ENCODE measurements at regions not wholly inside any gene's neighbourhood (a gene's known extent, or its start where the extent isn't known, plus 50 kb on each side); places are given as distances from the start of the nearest gene placed in this dataset.
A peak's percentile ranks its signal among the peaks of the same experiment; 100 is the strongest.

DNA sequence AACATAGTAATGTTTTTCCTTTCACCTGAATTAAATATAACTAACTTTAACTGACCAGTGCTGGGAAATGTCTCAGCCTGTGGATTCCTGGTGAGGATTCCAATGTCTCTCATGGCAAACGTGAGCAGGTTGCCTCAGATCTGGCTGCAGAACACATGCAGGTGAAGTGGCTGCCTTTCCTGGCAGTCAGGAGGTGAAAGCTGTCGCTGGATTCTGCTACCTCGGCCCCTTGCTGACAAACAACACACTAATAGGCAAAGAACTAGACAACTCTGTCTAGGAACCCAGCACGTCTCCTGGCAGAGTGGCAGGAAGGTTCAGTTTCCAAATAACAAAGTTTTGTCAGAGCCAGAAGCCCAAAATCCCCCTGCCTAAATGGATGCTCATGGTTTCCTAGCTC is 400.8 kb upstream of the PPP2R3A start:
- no peak overlapping the region for H3K4me3 ChIP-seq
- WGBS, 2 donors = 67 to 75% methylated on average over 3 to 4 of the region's 4 CpGs
- H3K4me1 ChIP-seq = no peaks in the 10 kb centered on the region
- ATAC-seq (ENCODE audit: low FRiP score in 2 of 2) (no peak), DNase-seq (no peak)
- TF ChIP-seq POLR2A (IDR thresholded peaks at IDR 0.05) (no peak), POLR2AphosphoS5 (IDR thresholded peaks at IDR 0.05) (no peak), EP300 (IDR thresholded peaks at IDR 0.05) (no peak)
- TF ChIP-seq, protein P1, sequence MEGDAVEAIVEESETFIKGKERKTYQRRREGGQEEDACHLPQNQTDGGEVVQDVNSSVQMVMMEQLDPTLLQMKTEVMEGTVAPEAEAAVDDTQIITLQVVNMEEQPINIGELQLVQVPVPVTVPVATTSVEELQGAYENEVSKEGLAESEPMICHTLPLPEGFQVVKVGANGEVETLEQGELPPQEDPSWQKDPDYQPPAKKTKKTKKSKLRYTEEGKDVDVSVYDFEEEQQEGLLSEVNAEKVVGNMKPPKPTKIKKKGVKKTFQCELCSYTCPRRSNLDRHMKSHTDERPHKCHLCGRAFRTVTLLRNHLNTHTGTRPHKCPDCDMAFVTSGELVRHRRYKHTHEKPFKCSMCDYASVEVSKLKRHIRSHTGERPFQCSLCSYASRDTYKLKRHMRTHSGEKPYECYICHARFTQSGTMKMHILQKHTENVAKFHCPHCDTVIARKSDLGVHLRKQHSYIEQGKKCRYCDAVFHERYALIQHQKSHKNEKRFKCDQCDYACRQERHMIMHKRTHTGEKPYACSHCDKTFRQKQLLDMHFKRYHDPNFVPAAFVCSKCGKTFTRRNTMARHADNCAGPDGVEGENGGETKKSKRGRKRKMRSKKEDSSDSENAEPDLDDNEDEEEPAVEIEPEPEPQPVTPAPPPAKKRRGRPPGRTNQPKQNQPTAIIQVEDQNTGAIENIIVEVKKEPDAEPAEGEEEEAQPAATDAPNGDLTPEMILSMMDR (IDR thresholded peaks at IDR 0.05) = no peak
- H3K27me3 ChIP-seq = no peaks in the 10 kb centered on the region
- no peak overlapping the region for H3K27ac ChIP-seq
- no peaks in the 10 kb centered on the region for H3K9me3 ChIP-seq
- no peaks in the 10 kb centered on the region for H3K36me3 ChIP-seq

DNA sequence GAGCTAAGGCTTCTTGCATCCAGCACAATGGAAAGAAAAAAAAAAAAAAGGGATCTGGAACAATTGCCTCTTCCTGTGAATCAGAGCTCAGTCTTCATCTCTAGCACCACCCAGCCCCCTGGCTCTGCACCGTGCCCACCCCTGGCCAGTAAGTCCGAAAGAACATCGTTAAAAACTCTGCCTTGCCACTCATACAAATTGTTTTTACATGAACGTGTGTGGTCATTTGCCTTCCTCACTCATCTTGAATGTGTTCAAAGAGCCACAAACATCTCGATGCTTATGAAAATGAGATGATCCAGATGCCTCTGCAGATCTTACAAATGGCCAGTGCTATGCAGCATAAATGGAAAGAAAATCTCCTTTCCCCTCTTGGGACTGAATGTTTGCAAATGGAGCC is 400.0 kb upstream of the PPP2R3A start:
- 56 to 65% methylated on average over 5 of the region's 5 CpGs for WGBS, 2 donors
- Histone ChIP-seq H3K4me1 (no peaks in the 10 kb centered on the region), H3K4me3 (no peak overlapping the region), H3K36me3 (no peaks in the 10 kb centered on the region), H3K9me3 (no peaks in the 10 kb centered on the region), H3K27me3 (no peaks in the 10 kb centered on the region), H3K27ac (no peak overlapping the region)
- ATAC-seq (ENCODE audit: low FRiP score in 2 of 2) = no peak
- no peak for DNase-seq
- TF ChIP-seq EP300 (IDR thresholded peaks at IDR 0.05) (no peak), POLR2AphosphoS5 (IDR thresholded peaks at IDR 0.05) (no peak), POLR2A (IDR thresholded peaks at IDR 0.05) (no peak)
- TF ChIP-seq, protein P1 (IDR thresholded peaks at IDR 0.05) = no peak

DNA sequence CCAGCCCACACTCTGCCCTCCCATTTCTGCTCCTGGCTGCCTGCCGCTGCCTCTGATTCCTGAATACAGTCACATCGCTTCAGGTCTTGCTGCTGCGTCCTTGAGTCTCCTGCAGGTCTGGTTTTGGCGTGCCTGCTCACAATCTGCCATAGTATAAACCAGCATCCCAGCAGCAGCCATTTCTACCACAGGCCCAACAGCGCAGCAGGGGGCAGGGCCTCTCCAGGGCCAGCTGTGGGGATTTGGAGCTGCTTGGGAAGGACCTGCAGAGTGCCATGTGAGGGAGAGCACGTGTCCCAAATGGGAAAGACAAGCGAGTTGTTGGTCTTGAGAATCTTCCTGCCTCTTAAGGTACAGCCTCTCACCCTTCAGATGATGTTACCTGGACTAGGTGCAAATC is 398.3 kb upstream of the PPP2R3A start:
- no peak overlapping the region for H3K27ac ChIP-seq
- no peak overlapping the region for H3K4me3 ChIP-seq
- H3K4me1 ChIP-seq = no peaks in the 10 kb centered on the region
- WGBS, 2 donors = 78 to 88% methylated on average over 5 to 7 of the region's 7 CpGs
- H3K9me3 ChIP-seq = no peaks in the 10 kb centered on the region
- no peak for ATAC-seq (ENCODE audit: low FRiP score in 2 of 2)
- TF ChIP-seq EP300 (IDR thresholded peaks at IDR 0.05) (no peak), POLR2A (IDR thresholded peaks at IDR 0.05) (no peak), POLR2AphosphoS5 (IDR thresholded peaks at IDR 0.05) (no peak)
- TF ChIP-seq, protein P1 (IDR thresholded peaks at IDR 0.05) = no peak
- H3K36me3 ChIP-seq = no peaks in the 10 kb centered on the region
- peak in 1 of 2 donors; percentile 13 for DNase-seq
- H3K27me3 ChIP-seq = no peaks in the 10 kb centered on the region

DNA sequence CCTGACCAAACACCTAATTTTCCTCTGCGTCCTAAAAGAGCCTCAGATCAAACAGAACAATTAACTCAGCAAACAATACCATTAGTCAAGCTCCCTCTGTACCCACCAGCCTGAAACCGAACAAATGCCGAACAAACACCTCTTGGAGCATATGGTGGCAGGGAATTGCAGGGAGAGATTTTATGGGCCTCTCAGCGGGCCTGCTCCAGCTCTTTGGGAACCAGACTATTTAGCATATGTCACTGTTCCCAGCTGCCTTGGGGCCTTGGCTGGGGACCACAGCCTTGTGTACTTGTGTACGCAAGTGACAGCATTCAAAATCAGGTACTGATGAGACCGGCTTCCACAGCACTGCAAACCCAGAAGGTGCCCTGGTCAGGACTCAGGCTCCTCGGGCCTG is 388.8 kb upstream of the PPP2R3A start:
- Histone ChIP-seq H3K27me3 (no peaks in the 10 kb centered on the region), H3K36me3 (no peaks in the 10 kb centered on the region), H3K9me3 (no peaks in the 10 kb centered on the region), H3K4me1 (no peaks in the 10 kb centered on the region), H3K27ac (no peak overlapping the region), H3K4me3 (no peak overlapping the region)
- no peak for ATAC-seq (ENCODE audit: low FRiP score in 2 of 2)
- TF ChIP-seq POLR2A (IDR thresholded peaks at IDR 0.05) = no peak
- no peak for TF ChIP-seq POLR2AphosphoS5 (IDR thresholded peaks at IDR 0.05)
- WGBS, 2 donors = 61 to 68% methylated on average over 7 of the region's 7 CpGs
- DNase-seq = no peak

DNA sequence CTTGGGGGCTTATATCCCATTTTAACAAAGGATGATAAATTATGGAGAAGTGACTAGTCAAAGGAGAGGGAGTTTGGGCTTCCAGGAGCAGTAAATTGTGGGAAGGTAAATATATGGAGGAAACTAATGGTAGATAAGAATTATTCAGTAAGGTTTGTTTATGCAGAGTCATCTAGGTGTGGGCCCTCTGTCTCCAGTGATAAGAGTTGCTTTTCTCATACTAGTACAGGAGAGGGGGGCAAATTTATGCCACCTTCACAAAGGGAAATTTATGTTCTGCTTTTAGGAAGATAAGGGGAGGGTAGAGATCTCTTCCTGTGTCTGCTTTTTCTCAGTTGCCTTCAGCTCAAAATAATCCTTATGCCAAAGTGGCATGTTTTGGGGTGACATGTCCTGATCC is 383.7 kb upstream of the PPP2R3A start:
- Histone ChIP-seq H3K4me3 (no peak overlapping the region), H3K4me1 (no peaks in the 10 kb centered on the region), H3K9me3 (no peaks in the 10 kb centered on the region), H3K36me3 (no peaks in the 10 kb centered on the region), H3K27ac (no peak overlapping the region), H3K27me3 (no peaks in the 10 kb centered on the region)
- TF ChIP-seq EP300 (IDR thresholded peaks at IDR 0.05) (no peak), POLR2AphosphoS5 (IDR thresholded peaks at IDR 0.05) (no peak)
- TF ChIP-seq, protein P1 (IDR thresholded peaks at IDR 0.05) = no peak
- ATAC-seq (ENCODE audit: low FRiP score in 2 of 2) (no peak), DNase-seq (no peak)
